Testis (tissue), 2 donors: ENCODE measurements at regions not wholly inside any gene's neighbourhood (a gene's known extent, or its start where the extent isn't known, plus 50 kb on each side); places are given as distances from the start of the nearest gene placed in this dataset.

Source experiments
- DNase-seq: peaks from one replicate; pipeline ENCODE4 v3.0.0-alpha.2; 2019
- H3K27ac ChIP-seq, 2 donors: fragments of 200-600 bp; sonication (generic); one replicate each; pipeline ENCODE4 v1.5.1; 2019
- H3K27me3 ChIP-seq: fragments of 200-600 bp; sonication (generic); one replicate; pipeline ENCODE4 v1.5.1; 2019
- H3K36me3 ChIP-seq: fragments of 200-600 bp; sonication (generic); one replicate; pipeline ENCODE4 v1.5.1; 2017; ENCODE audit warnings: low read depth; ENCODE audit errors: missing control alignments
- H3K4me1 ChIP-seq: fragments of 200-600 bp; sonication (generic); one replicate; pipeline ENCODE4 v1.5.1; 2019
- H3K4me3 ChIP-seq, 2 donors: fragments of 200-600 bp; sonication (generic); one replicate each; pipeline ENCODE4 v1.5.1; 2017 to 2019
- H3K9me3 ChIP-seq: fragments of 200-600 bp; sonication (generic); one replicate; pipeline ENCODE4 v1.5.1; 2017
- CTCF ChIP-seq, 3 experiments: fragments of 450-650 bp in 2 of 3; fragments of 200-600 bp in 1 of 3; sonication (generic) in 1 of 3; IDR thresholded peaks; one replicate each; pipeline ENCODE4 v1.5.1; 2016 to 2019; ENCODE audit warnings: antibody characterized with exemption in 3 of 3, mild to moderate bottlenecking in 2 of 3, moderate library complexity in 1 of 3
- POLR2A ChIP-seq: fragments of 450-650 bp; IDR thresholded peaks from one replicate; pipeline ENCODE4 v1.6.1; 2017; ENCODE audit warnings: antibody characterized with exemption, mild to moderate bottlenecking, moderate library complexity
- WGBS, 2 donors: methylation state at CpG; one replicate each; pipeline ENCODE4 v1.1.5; 2018; 5-methylcytosine and 5-hydroxymethylcytosine counted together
- intact Hi-C: fragments of 100-400 bp; cut with DNase I; formaldehyde crosslinking; loops from one replicate; pipeline ENCODE4 v1.15.1; 2023; ENCODE audit warnings: low total_unique reads

- WGBS, 2 donors = 81 to 94% methylated on average over 1 of the region's 1 CpG
- no peak overlapping the region for H3K27ac ChIP-seq
- no peaks in the 10 kb centered on the region for H3K27me3 ChIP-seq
- no peak overlapping the region for H3K4me3 ChIP-seq
- intact Hi-C loops = no loop called here
- H3K9me3 ChIP-seq = no peaks in the 10 kb centered on the region
- no peak for DNase-seq
- no peaks in the 10 kb centered on the region for H3K36me3 ChIP-seq
- TF ChIP-seq POLR2A = no peak
- no peak for TF ChIP-seq CTCF (IDR thresholded peaks at IDR 0.05)
- no peaks in the 10 kb centered on the region for H3K4me1 ChIP-seq
Observed at GRCh38 chr5:68646144-68646543, 430.6 kb downstream of the PIK3R1 start.

- no peak for DNase-seq
- Histone ChIP-seq H3K27ac (no peak overlapping the region), H3K36me3 (no peaks in the 10 kb centered on the region), H3K4me1 (no peaks in the 10 kb centered on the region), H3K27me3 (no peaks in the 10 kb centered on the region), H3K4me3 (no peak overlapping the region), H3K9me3 (no peaks in the 10 kb centered on the region)
- WGBS, 2 donors = 92 to 94% methylated on average over 3 of the region's 3 CpGs
- no peak for TF ChIP-seq POLR2A
- no peak for TF ChIP-seq CTCF (IDR thresholded peaks at IDR 0.05)
- intact Hi-C loops = no loop called here
Observed at GRCh38 chr5:68647743-68648142, 432.2 kb downstream of the PIK3R1 start.

GRCh38 chr5:68648944-68649857 is 433.6 kb downstream of the PIK3R1 start:
- DNase-seq = no peak
- TF ChIP-seq POLR2A (no peak), CTCF (IDR thresholded peaks at IDR 0.05) (no peak)
- 75 to 79% methylated on average over 8 of the region's 8 CpGs for WGBS, 2 donors
- intact Hi-C loops = no loop called here
- no peak overlapping the region for H3K4me3 ChIP-seq
- no peak overlapping the region for H3K27ac ChIP-seq
- no peaks in the 10 kb centered on the region for H3K9me3 ChIP-seq
- no peaks in the 10 kb centered on the region for H3K27me3 ChIP-seq
- H3K36me3 ChIP-seq = no peaks in the 10 kb centered on the region
- H3K4me1 ChIP-seq = no peaks in the 10 kb centered on the region

GRCh38 chr5:68652534-68652965 is 437.0 kb downstream of the PIK3R1 start:
- H3K4me3 ChIP-seq = no peak overlapping the region
- intact Hi-C loops = no loop called here
- H3K27ac ChIP-seq = no peak overlapping the region
- no peaks in the 10 kb centered on the region for H3K27me3 ChIP-seq
- H3K9me3 ChIP-seq = no peaks in the 10 kb centered on the region
- WGBS, 2 donors = 74 to 91% methylated on average over 3 of the region's 3 CpGs
- TF ChIP-seq CTCF (IDR thresholded peaks at IDR 0.05) (no peak), POLR2A (no peak)
- H3K36me3 ChIP-seq = no peaks in the 10 kb centered on the region
- H3K4me1 ChIP-seq = no peaks in the 10 kb centered on the region
- DNase-seq = no peak

- Histone ChIP-seq H3K27me3 (no peaks in the 10 kb centered on the region), H3K36me3 (no peaks in the 10 kb centered on the region), H3K9me3 (no peaks in the 10 kb centered on the region), H3K27ac (no peak overlapping the region), H3K4me1 (no peaks in the 10 kb centered on the region), H3K4me3 (no peak overlapping the region)
- intact Hi-C loops = no loop called here
- TF ChIP-seq POLR2A (no peak), CTCF (IDR thresholded peaks at IDR 0.05) (no peak)
- no peak for DNase-seq
Observed at GRCh38 chr5:68653471-68653870, 437.9 kb downstream of the PIK3R1 start.
